ENCODE measurements at regions not wholly inside any gene's neighbourhood (a gene's known extent, or its start where the extent isn't known, plus 50 kb on each side); places are given as distances from the start of the nearest gene placed in this dataset.
"Not testable (repeated sequence)": the region's sequence is repeated elsewhere in the genome, so short reads cannot be mapped to it uniquely, and the experiment has no call there.

GRCh38 chr17:63039899-63040602 is 74.0 kb downstream of the TANC2 start:
- no peak for TF ChIP-seq CTCF (IDR thresholded peaks at IDR 0.05)
- Histone ChIP-seq H3K27ac (no peak overlapping the region), H3K4me3 (no peak overlapping the region), H3K27me3 (ENCODE audit: low read depth) (no peaks in the 10 kb centered on the region), H3K9me3 (no peaks in the 10 kb centered on the region), H3K36me3 (no peaks in the 10 kb centered on the region), H3K4me1 (peaks cover 16% of the 10 kb centered on the region)
- intact Hi-C loops (cut with DNase I): no loop called here
- ATAC-seq: peak; percentile 46 to 80
- no peak for DNase-seq

DNA sequence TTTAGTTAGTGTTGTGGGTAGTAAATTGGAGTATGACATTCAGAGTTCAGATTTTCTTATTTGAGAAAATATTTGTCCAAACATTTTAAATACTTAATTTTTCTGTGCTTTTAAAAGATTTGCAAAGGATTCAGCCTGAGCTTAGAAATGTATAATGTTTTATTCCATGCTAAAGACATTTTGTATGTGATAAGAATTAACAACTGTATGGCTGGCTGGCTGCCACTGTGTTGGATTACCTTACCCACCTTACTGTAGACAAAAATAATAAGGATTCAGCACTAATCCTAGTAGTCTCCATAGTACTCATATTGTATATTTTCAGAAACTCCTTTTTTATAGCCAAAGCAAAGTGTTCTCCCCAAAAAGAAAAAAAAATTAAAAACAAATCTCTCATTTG is 74.8 kb downstream of the TANC2 start:
- ATAC-seq: no peak
- no peak overlapping the region for H3K4me3 ChIP-seq
- H3K27me3 ChIP-seq (ENCODE audit: low read depth): no peaks in the 10 kb centered on the region
- H3K36me3 ChIP-seq: no peaks in the 10 kb centered on the region
- TF ChIP-seq CTCF (IDR thresholded peaks at IDR 0.05): no peak
- H3K4me1 ChIP-seq: peaks cover 16% of the 10 kb centered on the region
- no peak for DNase-seq
- H3K9me3 ChIP-seq: no peaks in the 10 kb centered on the region
- no peak overlapping the region for H3K27ac ChIP-seq
- intact Hi-C loops (cut with DNase I): no loop called here

DNA sequence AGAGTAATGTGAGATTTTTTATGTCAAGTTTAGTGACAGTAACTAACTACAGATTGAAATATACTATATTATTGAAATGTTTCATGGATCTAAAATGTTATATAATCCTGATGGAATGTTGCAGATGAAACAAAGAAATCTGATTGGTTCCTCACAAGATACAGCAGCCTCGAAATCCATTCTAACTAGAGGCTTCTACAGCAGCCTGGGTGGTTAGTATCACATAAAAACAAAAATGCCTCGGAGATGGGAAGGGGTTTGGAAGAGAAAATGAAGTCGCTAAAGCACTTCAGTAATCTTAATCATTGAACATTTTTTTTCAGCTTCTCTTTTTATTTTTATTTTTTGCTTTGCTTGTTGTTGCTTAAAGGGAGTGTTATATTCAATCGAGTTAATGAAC is 75.2 kb downstream of the TANC2 start:
- intact Hi-C loops (cut with DNase I): no loop called here
- Histone ChIP-seq H3K9me3 (no peaks in the 10 kb centered on the region), H3K36me3 (no peaks in the 10 kb centered on the region), H3K27me3 (ENCODE audit: low read depth) (no peaks in the 10 kb centered on the region), H3K4me3 (no peak overlapping the region), H3K4me1 (peaks cover 16% of the 10 kb centered on the region), H3K27ac (no peak overlapping the region)
- DNase-seq (no peak), ATAC-seq (no peak)
- TF ChIP-seq CTCF (IDR thresholded peaks at IDR 0.05): no peak

DNA sequence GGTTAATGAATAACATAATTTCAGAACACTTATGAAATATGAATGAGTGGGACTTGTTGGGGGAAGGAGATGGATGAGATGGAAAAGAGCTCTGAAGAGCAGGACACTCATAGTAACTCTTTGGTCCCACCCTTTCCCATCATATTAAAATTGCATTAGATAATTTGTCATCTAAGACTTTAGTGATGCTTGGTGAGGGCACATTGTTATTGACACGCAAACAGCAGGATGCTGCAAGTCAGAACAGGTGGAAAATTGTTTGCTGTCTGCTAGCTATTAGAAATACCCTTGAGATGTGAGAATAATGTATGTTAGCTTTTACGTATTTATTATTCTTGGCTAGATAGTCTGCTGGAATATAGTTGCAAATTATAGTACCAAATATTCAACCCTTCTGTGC is 75.7 kb downstream of the TANC2 start:
- DNase-seq (no peak), ATAC-seq (no peak)
- H3K27me3 ChIP-seq (ENCODE audit: low read depth): no peaks in the 10 kb centered on the region
- H3K27ac ChIP-seq: no peak overlapping the region
- H3K4me1 ChIP-seq: peaks cover 16% of the 10 kb centered on the region
- H3K9me3 ChIP-seq: no peaks in the 10 kb centered on the region
- no peak for TF ChIP-seq CTCF (IDR thresholded peaks at IDR 0.05)
- no peaks in the 10 kb centered on the region for H3K36me3 ChIP-seq
- no peak overlapping the region for H3K4me3 ChIP-seq
- intact Hi-C loops (cut with DNase I): no loop called here

DNA sequence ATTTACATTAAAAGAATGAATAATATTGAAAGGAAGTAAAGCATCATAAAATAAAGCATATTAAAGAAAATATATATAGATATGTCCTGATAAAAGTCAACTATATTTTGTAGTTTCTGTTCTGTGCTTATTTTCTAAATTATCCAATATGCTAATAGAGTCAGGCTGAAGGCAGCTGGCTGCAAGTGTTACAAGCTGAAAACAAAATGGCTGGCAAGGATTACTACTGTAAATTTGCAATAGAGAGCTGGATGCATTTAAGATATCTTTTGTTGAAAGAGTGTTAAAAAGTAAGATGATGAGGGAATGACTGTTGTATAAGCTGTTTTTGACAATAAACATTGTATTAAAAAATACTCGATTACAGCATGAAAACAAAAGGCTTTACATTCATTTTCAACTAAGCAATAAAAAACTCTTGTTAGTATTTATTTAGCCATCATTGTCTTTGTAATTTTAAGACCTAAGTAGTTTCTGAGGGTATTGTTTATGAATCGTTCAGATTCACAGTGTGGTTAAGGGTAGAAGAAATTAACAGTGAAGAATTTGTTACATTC is 76.3 kb downstream of the TANC2 start:
- intact Hi-C loops (cut with DNase I): no loop called here
- H3K4me3 ChIP-seq: no peak overlapping the region
- no peaks in the 10 kb centered on the region for H3K9me3 ChIP-seq
- no peaks in the 10 kb centered on the region for H3K36me3 ChIP-seq
- DNase-seq (no peak), ATAC-seq (no peak)
- H3K27ac ChIP-seq: no peak overlapping the region
- H3K4me1 ChIP-seq: peaks cover 16% of the 10 kb centered on the region
- H3K27me3 ChIP-seq (ENCODE audit: low read depth): no peaks in the 10 kb centered on the region
- TF ChIP-seq CTCF (IDR thresholded peaks at IDR 0.05): no peak

GRCh38 chr17:63057560-63057959 is 91.5 kb downstream of the TANC2 start:
- ATAC-seq, H3K36me3 ChIP-seq: not testable (repeated sequence)

More at GRCh38 chr17:63057560-63057959, 91.5 kb downstream of the TANC2 start:
- H3K4me1 ChIP-seq; H3K9me3 ChIP-seq; H3K27ac ChIP-seq; DNase-seq; H3K27me3 ChIP-seq (ENCODE audit: low read depth); intact Hi-C loops (cut with DNase I); H3K4me3 ChIP-seq: not testable (repeated sequence)
